Thyroid gland (tissue), 4 donors: ENCODE measurements at regions not wholly inside any gene's neighbourhood (a gene's known extent, or its start where the extent isn't known, plus 50 kb on each side); places are given as distances from the start of the nearest gene placed in this dataset.
"Not testable (repeated sequence)": the region's sequence is repeated elsewhere in the genome, so short reads cannot be mapped to it uniquely, and the experiment has no call there.

Source experiments
- DNase-seq, 2 donors: peaks; one replicate each; pipeline ENCODE4 v3.0.0-alpha.2; 2019
- H3K27ac ChIP-seq, 3 donors: fragments of 200-600 bp; sonication (generic); 1 replicate in 2 of 3; 2 replicates in 1 of 3; pipeline ENCODE4 v1.5.1; 2016 to 2019; ENCODE audit warnings: mild to moderate bottlenecking in 1 of 3, moderate library complexity in 1 of 3
- H3K27me3 ChIP-seq: fragments of 200-600 bp; sonication (generic); one replicate; pipeline ENCODE4 v1.5.1; 2019
- H3K36me3 ChIP-seq, 2 donors: fragments of 200-600 bp; sonication (generic); one replicate each; pipeline ENCODE4 v1.5.1; 2016 to 2019
- H3K4me1 ChIP-seq, 2 donors: fragments of 200-600 bp; sonication (generic); one replicate each; pipeline ENCODE4 v1.5.1; 2017 to 2019
- H3K4me3 ChIP-seq, 3 donors: fragments of 200-600 bp; sonication (generic); replicated peaks in 1 of 3; 1 replicate in 2 of 3; 2 replicates in 1 of 3; pipeline ENCODE4 v1.5.1; 2016; ENCODE audit warnings: mild to moderate bottlenecking in 1 of 3
- H3K9me3 ChIP-seq: fragments of 200-600 bp; sonication (generic); one replicate; pipeline ENCODE4 v1.5.1; 2017
- CTCF ChIP-seq, 6 experiments: fragments of 200-600 bp in 3 of 6; fragments of 450-650 bp in 3 of 6; sonication (generic) in 3 of 6; IDR thresholded peaks; one replicate each; pipeline ENCODE4 v1.5.1; 2016 to 2019; ENCODE audit warnings: antibody characterized with exemption in 6 of 6, mild to moderate bottlenecking in 2 of 6, inconsistent platforms in 1 of 6, moderate library complexity in 1 of 6
- POLR2A ChIP-seq, 2 donors: fragments of 450-650 bp; IDR thresholded peaks; one replicate each; pipeline ENCODE4 v1.6.1; 2017; ENCODE audit warnings: antibody characterized with exemption in 2 of 2, mild to moderate bottlenecking in 2 of 2, moderate library complexity in 1 of 2
- WGBS, 2 donors: methylation state at CpG; one replicate each; pipeline ENCODE4 v1.1.5; 2017; 5-methylcytosine and 5-hydroxymethylcytosine counted together
- intact Hi-C: fragments of 100-400 bp; cut with DNase I; formaldehyde crosslinking; loops from one replicate; pipeline ENCODE4 v1.15.1; 2023

- 76 to 86% methylated on average over 2 of the region's 2 CpGs for WGBS, 2 donors
- intact Hi-C loops: no loop called here
These were observed 145.6 kb upstream of the ZBTB20 start for GRCh38 chr3:115292677-115293165.

DNA sequence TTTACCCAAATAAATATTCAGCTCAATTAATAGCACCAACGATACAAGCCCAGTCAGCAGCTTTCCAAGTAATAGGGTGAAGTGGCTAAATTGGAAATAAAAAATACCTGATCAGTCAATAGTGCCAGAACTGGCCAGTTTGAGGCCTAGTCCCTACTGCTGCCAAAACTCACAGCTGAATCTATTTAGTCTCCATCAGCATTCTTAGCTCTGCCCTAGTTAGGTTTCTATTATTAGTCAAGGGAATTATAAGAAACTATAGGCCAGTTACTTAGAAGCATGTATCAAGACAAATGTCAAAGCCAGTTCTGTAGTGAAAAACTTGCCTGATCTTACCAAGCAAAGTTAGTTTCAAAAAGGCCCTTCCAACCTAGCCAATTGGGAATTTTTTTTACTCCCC lies 146.2 kb upstream of the ZBTB20 start:
- whole genome bisulfite sequencing, 2 donors: 82 to 93% methylated on average over 1 of the region's 1 CpG
- intact Hi-C loops: no loop called here
- no peaks in the 10 kb centered on the region for H3K27me3 ChIP-seq
- TF ChIP-seq CTCF (IDR thresholded peaks at IDR 0.05): no peak
- no peak for TF ChIP-seq POLR2A (IDR thresholded peaks at IDR 0.05)
- no peaks in the 10 kb centered on the region for H3K4me1 ChIP-seq
- H3K27ac ChIP-seq: no peak overlapping the region
- H3K4me3 ChIP-seq: no peak overlapping the region
- no peak for DNase-seq
- H3K9me3 ChIP-seq: no peaks in the 10 kb centered on the region
- no peaks in the 10 kb centered on the region for H3K36me3 ChIP-seq

More at GRCh38 chr3:115292677-115293165, 145.6 kb upstream of the ZBTB20 start:
- Histone ChIP-seq H3K27me3 (no peaks in the 10 kb centered on the region), H3K4me1 (no peaks in the 10 kb centered on the region), H3K27ac (no peak overlapping the region), H3K4me3 (no peak overlapping the region), H3K36me3 (no peaks in the 10 kb centered on the region), H3K9me3 (no peaks in the 10 kb centered on the region)
- no peak for DNase-seq
- TF ChIP-seq POLR2A (IDR thresholded peaks at IDR 0.05) (no peak), CTCF (IDR thresholded peaks at IDR 0.05) (no peak)

GRCh38 chr3:115301364-115301860 lies 154.3 kb upstream of the ZBTB20 start:
- DNase-seq: no peak
- H3K27ac ChIP-seq: no peak overlapping the region
- no peak overlapping the region for H3K4me3 ChIP-seq
- no peaks in the 10 kb centered on the region for H3K36me3 ChIP-seq
- H3K27me3 ChIP-seq: no peaks in the 10 kb centered on the region
- TF ChIP-seq CTCF (IDR thresholded peaks at IDR 0.05) (no peak), POLR2A (IDR thresholded peaks at IDR 0.05) (no peak)
- 78 to 81% methylated on average over 4 of the region's 4 CpGs for WGBS, 2 donors
- H3K4me1 ChIP-seq: no peaks in the 10 kb centered on the region
- intact Hi-C loops: no loop called here
- H3K9me3 ChIP-seq: no peaks in the 10 kb centered on the region

GRCh38 chr3:115317953-115318352 lies 170.9 kb upstream of the ZBTB20 start:
- H3K36me3 ChIP-seq, intact Hi-C loops, DNase-seq, H3K4me1 ChIP-seq, H3K27ac ChIP-seq, H3K9me3 ChIP-seq, H3K4me3 ChIP-seq, H3K27me3 ChIP-seq: not testable (repeated sequence)
- WGBS, 2 donors: 87 to 93% methylated on average over 16 to 19 of the region's 20 CpGs

DNA sequence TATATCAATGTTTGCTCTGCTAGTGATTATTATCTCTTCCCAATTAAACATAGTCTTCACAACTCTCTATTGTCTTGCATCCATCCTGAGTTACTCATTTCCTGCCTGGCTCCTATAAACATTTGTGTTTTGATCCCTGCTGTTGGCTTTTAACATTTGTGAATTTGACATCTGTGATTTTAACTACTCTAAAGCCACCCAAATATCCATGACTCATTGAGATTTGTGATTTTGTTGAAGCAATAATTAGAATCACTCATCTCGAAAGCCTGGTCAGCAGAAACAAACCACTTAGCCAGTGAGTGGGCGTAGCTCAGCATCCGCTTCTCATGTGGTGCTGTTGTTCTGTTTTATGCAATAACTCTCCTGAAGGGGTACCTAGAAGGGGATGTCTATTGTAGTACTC lies 174.3 kb upstream of the ZBTB20 start:
- 45 to 54% methylated on average over 3 of the region's 3 CpGs for WGBS, 2 donors
- Histone ChIP-seq H3K27ac (no peak overlapping the region), H3K36me3 (no peaks in the 10 kb centered on the region), H3K4me3 (no peak overlapping the region), H3K4me1 (no peaks in the 10 kb centered on the region), H3K27me3 (no peaks in the 10 kb centered on the region), H3K9me3 (no peaks in the 10 kb centered on the region)
- TF ChIP-seq CTCF (IDR thresholded peaks at IDR 0.05) (no peak), POLR2A (IDR thresholded peaks at IDR 0.05) (no peak)
- intact Hi-C loops: no loop called here
- DNase-seq: no peak

DNA sequence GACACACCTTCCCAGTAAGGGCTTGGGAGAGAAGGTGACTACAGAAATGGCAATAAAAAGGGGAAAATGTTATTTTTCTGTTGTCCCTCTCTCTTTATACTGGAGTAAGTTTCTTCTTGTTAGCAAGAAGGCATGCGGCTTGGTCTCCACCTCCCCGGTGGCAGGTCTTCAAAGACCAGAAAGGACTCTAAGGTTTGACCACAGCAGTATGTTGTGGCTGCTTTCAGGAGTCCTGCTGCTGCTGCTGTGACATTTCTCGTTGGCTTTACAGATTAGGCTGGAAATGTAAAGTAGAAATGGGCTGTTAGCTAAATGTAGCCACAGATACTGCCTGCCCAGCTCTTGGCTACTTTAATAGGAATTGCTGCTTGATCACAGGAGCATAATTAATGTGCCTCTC lies 175.8 kb upstream of the ZBTB20 start:
- TF ChIP-seq CTCF (IDR thresholded peaks at IDR 0.05) (no peak), POLR2A (IDR thresholded peaks at IDR 0.05) (no peak)
- intact Hi-C loops: no loop called here

More for the DNA sequence above, 175.8 kb upstream of the ZBTB20 start:
- Histone ChIP-seq H3K27me3 (no peaks in the 10 kb centered on the region), H3K4me1 (no peaks in the 10 kb centered on the region), H3K27ac (no peak overlapping the region), H3K9me3 (no peaks in the 10 kb centered on the region), H3K36me3 (no peaks in the 10 kb centered on the region), H3K4me3 (no peak overlapping the region)
- WGBS, 2 donors: 67 to 71% methylated on average over 3 of the region's 3 CpGs
- no peak for DNase-seq
